PC-3 (cell line): ENCODE measurements at regions not wholly inside any gene's neighbourhood (a gene's known extent, or its start where the extent isn't known, plus 50 kb on each side); places are given as distances from the start of the nearest gene placed in this dataset.
A peak's percentile ranks its signal among the peaks of the same experiment; 100 is the strongest.

ENCODE experiments used
- ATAC-seq: fragments of 200-7000 bp; cut with Tn5 transposase; 2 replicates; pipeline ENCODE4 v1.9.1; 2020; ENCODE audit warnings: mild to moderate bottlenecking, moderate library complexity
- BruUV-seq: library from RNA; stranded (reverse); fragments of 400-500 nt; replicated peaks from 2 replicates; lab custom pipeline; 2021; lab: Mats Ljungman, UMichigan
- CTCF ChIA-PET: fragments of 300-600 bp; sonication (Branson Sonifier 250); formaldehyde crosslinking; loops from one replicate; lab custom pipeline; 2022; ENCODE audit warnings: antibody characterized with exemption; lab: Charles Lee
- POLR2A ChIA-PET: fragments of 300-600 bp; sonication (Branson Sonifier 250); formaldehyde crosslinking; loops from one replicate; lab custom pipeline; 2022; ENCODE audit warnings: antibody characterized with exemption; ENCODE audit not compliant: unreplicated experiment; lab: Charles Lee
- DNase-seq: peaks from one replicate; pipeline ENCODE4 v3.0.0-alpha.2; 2015
- H2AFZ ChIP-seq: fragments of 300-600 bp; sonication (generic); 2 replicates; pipeline ENCODE4 v1.6.0; 2016; ENCODE audit warnings: antibody characterized with exemption, low read length
- H3F3A ChIP-seq: fragments of 300-600 bp; sonication (generic); one replicate; pipeline ENCODE4 v1.6.0; 2017; ENCODE audit warnings: antibody characterized with exemption, low read length, control low read depth, mild to moderate bottlenecking; ENCODE audit not compliant: unreplicated experiment
- H3K27ac ChIP-seq: fragments of 300-600 bp; sonication (generic); 2 replicates; pipeline ENCODE4 v1.5.1; 2016; ENCODE audit warnings: mild to moderate bottlenecking, low read length
- H3K27me3 ChIP-seq: fragments of 300-600 bp; sonication (generic); 2 replicates; pipeline ENCODE4 v1.6.1; 2016; ENCODE audit warnings: low read length, mixed read lengths
- H3K36me3 ChIP-seq: fragments of 300-600 bp; sonication (generic); 2 replicates; pipeline ENCODE4 v1.6.1; 2016; ENCODE audit warnings: low read depth, mixed run types, low read length, mixed read lengths
- H3K4me1 ChIP-seq: fragments of 300-600 bp; sonication (generic); 2 replicates; pipeline ENCODE4 v1.5.1; 2016; ENCODE audit warnings: low read length; ENCODE audit not compliant: insufficient read depth
- H3K4me2 ChIP-seq: fragments of 300-600 bp; sonication (generic); 2 replicates; pipeline ENCODE4 v1.6.0; 2016; ENCODE audit warnings: low read length
- H3K4me3 ChIP-seq: fragments of 300-600 bp; sonication (generic); 2 replicates; pipeline ENCODE4 v1.5.1; 2016; ENCODE audit warnings: mild to moderate bottlenecking, low read length, mixed read lengths
- H3K79me2 ChIP-seq: fragments of 300-600 bp; sonication (generic); 2 replicates; pipeline ENCODE4 v1.6.1; 2017; ENCODE audit warnings: low read length, mixed read lengths
- H3K9ac ChIP-seq: fragments of 300-600 bp; sonication (generic); 2 replicates; pipeline ENCODE4 v1.6.0; 2016; ENCODE audit warnings: mild to moderate bottlenecking, low read length
- H3K9me2 ChIP-seq: fragments of 300-600 bp; sonication (generic); replicated peaks from 2 replicates; pipeline ENCODE4 v1.6.1; 2016; ENCODE audit warnings: mixed run types, low read length, mixed read lengths
- H3K9me3 ChIP-seq: fragments of 300-600 bp; sonication (generic); 2 replicates; pipeline ENCODE4 v1.6.1; 2016; ENCODE audit warnings: low read length, mixed read lengths
- H4K20me1 ChIP-seq: fragments of 300-600 bp; sonication (generic); 2 replicates; pipeline ENCODE4 v1.6.1; 2016; ENCODE audit warnings: low read length, mixed read lengths
- EZH2 ChIP-seq: fragments of 300-600 bp; sonication (generic); IDR thresholded peaks from one replicate; pipeline ENCODE4 v1.6.1; 2017; ENCODE audit warnings: antibody characterized with exemption, mild to moderate bottlenecking, low read length; ENCODE audit not compliant: unreplicated experiment
- EZH2phosphoT487 ChIP-seq: fragments of 300-600 bp; sonication (generic); IDR thresholded peaks from 2 replicates; pipeline ENCODE4 v1.6.1; 2018; ENCODE audit warnings: mild to moderate bottlenecking, antibody characterized with exemption, low read length, borderline replicate concordance
- intact Hi-C: fragments of 100-400 bp; cut with micrococcal nuclease; formaldehyde crosslinking; loops from 2 replicates; pipeline ENCODE4 v1.9.0; 2023
- TF ChIP-seq, protein P1 (sequence below): fragments of 300-600 bp; sonication (generic); conservative IDR thresholded peaks from 2 replicates; pipeline ENCODE4 v1.5.1; 2017; ENCODE audit warnings: antibody characterized with exemption, low read depth, mild to moderate bottlenecking, low read length

DNA sequence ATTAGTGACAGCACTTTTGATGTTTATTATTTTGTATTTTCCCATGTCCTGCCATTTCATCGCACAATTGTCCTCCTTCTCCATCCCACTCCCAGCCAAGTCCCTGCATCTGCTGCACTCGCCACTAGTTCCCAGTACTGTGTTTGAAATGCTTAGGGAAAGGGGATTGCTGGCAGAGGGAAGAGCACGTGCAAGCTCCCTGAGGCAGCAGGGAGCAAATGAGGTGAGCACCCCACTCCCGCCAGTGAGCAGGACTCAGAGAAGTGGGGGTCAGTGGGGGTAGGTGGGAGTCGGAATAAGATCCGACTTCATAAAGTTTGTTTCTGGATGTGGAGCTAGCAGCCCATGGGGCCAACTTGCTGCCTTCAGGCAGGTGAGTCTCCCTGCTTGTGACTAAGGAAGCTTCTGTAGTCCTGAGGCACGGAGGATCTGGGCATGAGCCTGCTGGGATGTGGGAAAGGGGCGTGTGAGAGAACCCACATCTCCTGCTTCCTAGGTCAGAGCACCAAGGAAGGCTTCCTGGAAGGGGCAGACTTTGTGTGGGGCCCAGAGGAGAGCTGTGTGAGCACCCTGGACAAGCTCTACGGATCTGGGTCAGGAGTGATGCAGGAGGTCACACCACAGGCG lies 99.7 kb upstream of the TLE3 start:
- no peak for DNase-seq
- no peaks in the 10 kb centered on the region for H4K20me1 ChIP-seq
- POLR2A ChIA-PET = no interaction called here
- H3F3A ChIP-seq = no peaks in the 10 kb centered on the region
- intact Hi-C loops = no loop called here
- CTCF ChIA-PET = no interaction called here
- H3K9ac ChIP-seq = no peak overlapping the region
- no peaks in the 10 kb centered on the region for H3K27me3 ChIP-seq
- ATAC-seq = no peak
- no peaks in the 10 kb centered on the region for H3K4me1 ChIP-seq
- no TSS peak for BruUV-seq
- no peaks in the 10 kb centered on the region for H3K79me2 ChIP-seq
- no peak overlapping the region for H3K4me3 ChIP-seq
- no peaks in the 10 kb centered on the region for H3K36me3 ChIP-seq
- no peaks in the 10 kb centered on the region for H3K9me3 ChIP-seq
- no peaks in the 10 kb centered on the region for H3K9me2 ChIP-seq
- H3K27ac ChIP-seq = peak overlapping the region; percentile 29
- H3K4me2 ChIP-seq = no peak overlapping the region
- no peak overlapping the region for H2AFZ ChIP-seq
- no peak for TF ChIP-seq EZH2
- TF ChIP-seq EZH2phosphoT487 = no peak
- TF ChIP-seq, protein P1, sequence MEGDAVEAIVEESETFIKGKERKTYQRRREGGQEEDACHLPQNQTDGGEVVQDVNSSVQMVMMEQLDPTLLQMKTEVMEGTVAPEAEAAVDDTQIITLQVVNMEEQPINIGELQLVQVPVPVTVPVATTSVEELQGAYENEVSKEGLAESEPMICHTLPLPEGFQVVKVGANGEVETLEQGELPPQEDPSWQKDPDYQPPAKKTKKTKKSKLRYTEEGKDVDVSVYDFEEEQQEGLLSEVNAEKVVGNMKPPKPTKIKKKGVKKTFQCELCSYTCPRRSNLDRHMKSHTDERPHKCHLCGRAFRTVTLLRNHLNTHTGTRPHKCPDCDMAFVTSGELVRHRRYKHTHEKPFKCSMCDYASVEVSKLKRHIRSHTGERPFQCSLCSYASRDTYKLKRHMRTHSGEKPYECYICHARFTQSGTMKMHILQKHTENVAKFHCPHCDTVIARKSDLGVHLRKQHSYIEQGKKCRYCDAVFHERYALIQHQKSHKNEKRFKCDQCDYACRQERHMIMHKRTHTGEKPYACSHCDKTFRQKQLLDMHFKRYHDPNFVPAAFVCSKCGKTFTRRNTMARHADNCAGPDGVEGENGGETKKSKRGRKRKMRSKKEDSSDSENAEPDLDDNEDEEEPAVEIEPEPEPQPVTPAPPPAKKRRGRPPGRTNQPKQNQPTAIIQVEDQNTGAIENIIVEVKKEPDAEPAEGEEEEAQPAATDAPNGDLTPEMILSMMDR = no peak

DNA sequence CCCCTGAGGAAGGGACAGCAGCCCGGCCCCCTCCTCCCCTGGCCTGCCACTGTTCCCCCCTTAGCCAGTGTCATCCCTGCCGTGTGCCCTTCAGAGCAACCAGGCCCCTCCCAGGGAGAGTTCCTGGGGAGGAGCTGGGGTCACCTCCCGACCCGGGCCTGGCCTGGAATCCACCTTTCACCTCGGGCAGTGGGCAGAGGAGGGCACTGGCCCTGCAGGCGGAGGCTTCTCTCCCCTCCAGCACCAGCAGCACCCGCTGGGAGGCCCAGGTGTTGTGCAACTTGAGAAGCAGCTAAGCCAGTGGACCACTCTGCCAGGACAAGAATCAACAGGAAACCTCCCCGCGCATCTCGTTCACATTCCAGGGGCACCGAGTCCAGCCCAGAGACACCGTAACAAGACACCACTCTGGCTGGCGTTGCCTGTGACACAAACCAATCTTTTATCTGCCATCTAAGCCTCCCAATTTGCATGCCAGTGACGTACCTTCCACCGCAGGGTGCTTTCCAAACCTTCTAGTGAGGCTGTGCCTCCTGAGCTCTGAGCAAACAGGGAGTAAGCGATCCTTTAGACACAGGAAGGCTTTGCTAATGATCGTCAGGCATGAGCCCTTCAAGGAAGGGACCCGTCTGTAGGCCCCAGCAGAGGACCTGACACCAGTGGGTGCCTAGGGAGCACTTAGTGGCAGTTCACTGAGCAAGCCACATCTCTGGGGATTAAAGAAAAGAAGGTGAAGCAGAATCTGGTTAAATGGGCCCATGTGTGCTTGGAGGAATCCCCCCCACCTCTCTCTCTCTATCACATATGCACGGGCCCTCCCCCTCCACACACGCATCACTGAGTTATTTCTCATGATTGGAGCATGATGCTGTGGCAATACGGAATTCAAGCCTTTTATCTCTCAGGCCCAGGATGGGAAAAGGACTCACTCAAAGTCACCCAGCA lies 98.9 kb upstream of the TLE3 start:
- DNase-seq = peak; percentile 47
- no peaks in the 10 kb centered on the region for H3K4me1 ChIP-seq
- TF ChIP-seq EZH2 (no peak), EZH2phosphoT487 (no peak)
- TF ChIP-seq, protein P1 = no peak
- no peak overlapping the region for H2AFZ ChIP-seq
- no peak for ATAC-seq
- no peaks in the 10 kb centered on the region for H3K79me2 ChIP-seq
- H3K27ac ChIP-seq = peak overlapping the region; percentile 36
- intact Hi-C loops = no loop called here
- no peaks in the 10 kb centered on the region for H3F3A ChIP-seq
- no peaks in the 10 kb centered on the region for H4K20me1 ChIP-seq
- no peaks in the 10 kb centered on the region for H3K9me2 ChIP-seq
- H3K4me2 ChIP-seq = no peak overlapping the region
- ChIA-PET POLR2A (no interaction called here), CTCF (no interaction called here)
- no peak overlapping the region for H3K4me3 ChIP-seq
- H3K9ac ChIP-seq = no peak overlapping the region
- no peaks in the 10 kb centered on the region for H3K36me3 ChIP-seq
- no peaks in the 10 kb centered on the region for H3K9me3 ChIP-seq
- H3K27me3 ChIP-seq = no peaks in the 10 kb centered on the region
- BruUV-seq = no TSS peak
